Activated naive CD8-positive, alpha-beta T cell treated with anti-CD3 and anti-CD28 coated beads for 36 hours (primary cell): ENCODE measurements at regions not wholly inside any gene's neighbourhood (a gene's known extent, or its start where the extent isn't known, plus 50 kb on each side); places are given as distances from the start of the nearest gene placed in this dataset.

Experiments
- DNase-seq: peaks from one replicate; pipeline ENCODE4 v3.0.0; 2021
- H3K27ac Mint-ChIP-seq: one replicate; pipeline ENCODE4 v1.8.0; 2022; ENCODE audit warnings: mild to moderate bottlenecking, moderate library complexity, mixed read lengths
- H3K27me3 Mint-ChIP-seq: one replicate; pipeline ENCODE4 v1.8.0; 2022; ENCODE audit warnings: mild to moderate bottlenecking, mixed read lengths
- H3K36me3 Mint-ChIP-seq: one replicate; pipeline ENCODE4 v1.8.0; 2021; ENCODE audit warnings: mild to moderate bottlenecking, mixed read lengths
- H3K4me1 Mint-ChIP-seq: one replicate; pipeline ENCODE4 v1.8.0; 2021; ENCODE audit warnings: mixed read lengths
- H3K4me3 Mint-ChIP-seq: one replicate; pipeline ENCODE4 v1.8.0; 2022; ENCODE audit warnings: mild to moderate bottlenecking, moderate library complexity, mixed read lengths
- H3K9me3 Mint-ChIP-seq: one replicate; pipeline ENCODE4 v1.8.0; 2022; ENCODE audit warnings: mixed read lengths

- Mint-ChIP-seq H3K4me1 (no peaks in the 10 kb centered on the region), H3K9me3 (no peaks in the 10 kb centered on the region)
Measured at GRCh38 chr1:30538993-30539867, 184.2 kb downstream of the MATN1 start.

GRCh38 chr1:30538226-30538992, 185.0 kb downstream of the MATN1 start:
- Mint-ChIP-seq H3K4me3 (no peak overlapping the region), H3K9me3 (no peaks in the 10 kb centered on the region), H3K27ac (no peak overlapping the region), H3K36me3 (no peaks in the 10 kb centered on the region), H3K27me3 (no peaks in the 10 kb centered on the region), H3K4me1 (no peaks in the 10 kb centered on the region)
- DNase-seq = no peak

More at GRCh38 chr1:30538993-30539867, 184.2 kb downstream of the MATN1 start:
- Mint-ChIP-seq H3K27ac (no peak overlapping the region), H3K36me3 (no peaks in the 10 kb centered on the region), H3K27me3 (no peaks in the 10 kb centered on the region), H3K4me3 (no peak overlapping the region)
- no peak for DNase-seq

GRCh38 chr1:30537279-30537678, 186.1 kb downstream of the MATN1 start:
- Mint-ChIP-seq H3K27me3 (no peaks in the 10 kb centered on the region), H3K4me3 (no peak overlapping the region), H3K27ac (no peak overlapping the region), H3K9me3 (no peaks in the 10 kb centered on the region), H3K36me3 (no peaks in the 10 kb centered on the region), H3K4me1 (no peaks in the 10 kb centered on the region)
- DNase-seq = no peak

- no peaks in the 10 kb centered on the region for H3K36me3 Mint-ChIP-seq
- H3K27ac Mint-ChIP-seq = no peak overlapping the region
- no peaks in the 10 kb centered on the region for H3K4me1 Mint-ChIP-seq
- no peaks in the 10 kb centered on the region for H3K27me3 Mint-ChIP-seq
- no peaks in the 10 kb centered on the region for H3K9me3 Mint-ChIP-seq
- no peak for DNase-seq
- no peak overlapping the region for H3K4me3 Mint-ChIP-seq
Measured at GRCh38 chr1:30536530-30536929, 186.9 kb downstream of the MATN1 start.

- Mint-ChIP-seq H3K27ac (no peak overlapping the region), H3K4me3 (no peak overlapping the region), H3K4me1 (no peaks in the 10 kb centered on the region), H3K36me3 (no peaks in the 10 kb centered on the region), H3K27me3 (no peaks in the 10 kb centered on the region), H3K9me3 (no peaks in the 10 kb centered on the region)
- DNase-seq = no peak
Measured at GRCh38 chr1:30535595-30536325, 187.6 kb downstream of the MATN1 start.

GRCh38 chr1:30534551-30534940, 188.8 kb downstream of the MATN1 start:
- Mint-ChIP-seq H3K4me1 (no peaks in the 10 kb centered on the region), H3K9me3 (no peaks in the 10 kb centered on the region), H3K27ac (no peak overlapping the region), H3K36me3 (no peaks in the 10 kb centered on the region), H3K4me3 (no peak overlapping the region), H3K27me3 (no peaks in the 10 kb centered on the region)
- no peak for DNase-seq

GRCh38 chr1:30533796-30534550, 189.4 kb downstream of the MATN1 start:
- no peak for DNase-seq
- H3K27me3 Mint-ChIP-seq = no peaks in the 10 kb centered on the region
- no peaks in the 10 kb centered on the region for H3K4me1 Mint-ChIP-seq
- no peaks in the 10 kb centered on the region for H3K36me3 Mint-ChIP-seq
- no peak overlapping the region for H3K27ac Mint-ChIP-seq
- no peaks in the 10 kb centered on the region for H3K9me3 Mint-ChIP-seq
- H3K4me3 Mint-ChIP-seq = no peak overlapping the region

GRCh38 chr1:30533141-30533540, 190.2 kb downstream of the MATN1 start:
- H3K27me3 Mint-ChIP-seq = no peaks in the 10 kb centered on the region
- H3K9me3 Mint-ChIP-seq = no peaks in the 10 kb centered on the region
- H3K4me1 Mint-ChIP-seq = no peaks in the 10 kb centered on the region
- no peak overlapping the region for H3K4me3 Mint-ChIP-seq
- no peaks in the 10 kb centered on the region for H3K36me3 Mint-ChIP-seq
- H3K27ac Mint-ChIP-seq = no peak overlapping the region
- no peak for DNase-seq

- DNase-seq = no peak
- Mint-ChIP-seq H3K27me3 (no peaks in the 10 kb centered on the region), H3K4me1 (no peaks in the 10 kb centered on the region), H3K9me3 (no peaks in the 10 kb centered on the region), H3K36me3 (no peaks in the 10 kb centered on the region), H3K27ac (no peak overlapping the region), H3K4me3 (no peak overlapping the region)
Measured at GRCh38 chr1:30532621-30533020, 190.8 kb downstream of the MATN1 start.

- no peak for DNase-seq
- H3K36me3 Mint-ChIP-seq = no peaks in the 10 kb centered on the region
- peaks cover 8% of the 10 kb centered on the region for H3K27me3 Mint-ChIP-seq
- H3K4me1 Mint-ChIP-seq = no peaks in the 10 kb centered on the region
- no peak overlapping the region for H3K27ac Mint-ChIP-seq
- H3K9me3 Mint-ChIP-seq = no peaks in the 10 kb centered on the region
- no peak overlapping the region for H3K4me3 Mint-ChIP-seq
Measured at GRCh38 chr1:30527511-30528140, 195.8 kb downstream of the MATN1 start.

GRCh38 chr1:30526652-30527345, 196.6 kb downstream of the MATN1 start:
- peaks cover 13% of the 10 kb centered on the region for H3K27me3 Mint-ChIP-seq
- no peak for DNase-seq
- H3K36me3 Mint-ChIP-seq = no peaks in the 10 kb centered on the region
- H3K4me1 Mint-ChIP-seq = no peaks in the 10 kb centered on the region
- no peak overlapping the region for H3K4me3 Mint-ChIP-seq
- H3K9me3 Mint-ChIP-seq = no peaks in the 10 kb centered on the region
- no peak overlapping the region for H3K27ac Mint-ChIP-seq

GRCh38 chr1:30525971-30526651, 197.3 kb downstream of the MATN1 start:
- Mint-ChIP-seq H3K9me3 (no peaks in the 10 kb centered on the region), H3K27ac (no peak overlapping the region), H3K36me3 (no peaks in the 10 kb centered on the region), H3K4me1 (no peaks in the 10 kb centered on the region), H3K4me3 (no peak overlapping the region), H3K27me3 (peaks cover 13% of the 10 kb centered on the region)
- DNase-seq = no peak

GRCh38 chr1:30525631-30525970, 197.8 kb downstream of the MATN1 start:
- Mint-ChIP-seq H3K4me3 (no peak overlapping the region), H3K27me3 (peaks cover 13% of the 10 kb centered on the region), H3K27ac (no peak overlapping the region), H3K4me1 (no peaks in the 10 kb centered on the region), H3K36me3 (no peaks in the 10 kb centered on the region), H3K9me3 (no peaks in the 10 kb centered on the region)
- no peak for DNase-seq
